ENCODE measurements at regions not wholly inside any gene's neighbourhood (a gene's known extent, or its start where the extent isn't known, plus 50 kb on each side); places are given as distances from the start of the nearest gene placed in this dataset.
A peak's percentile ranks its signal among the peaks of the same experiment; 100 is the strongest.

GRCh38 chr5:124902097-124902821 lies 155.8 kb upstream of the ZNF608 start (continued):
- TF ChIP-seq CEBPZ (IDR thresholded peaks at IDR 0.05; ENCODE audit: low read depth, low read length) (no peak), USF1 (IDR thresholded peaks at IDR 0.05; ENCODE audit: borderline replicate concordance, extremely low read length, insufficient read depth, low read depth, low read length) (no peak), SMAD1 (IDR thresholded peaks at IDR 0.05; ENCODE audit: low read depth, partially characterized antibody) (no peak), SKIL (IDR thresholded peaks at IDR 0.05; ENCODE audit: low read depth, poor library complexity, severe bottlenecking) (peak; percentile 57), ZNF24 (IDR thresholded peaks at IDR 0.05) (peak; percentile 66; the same call in 1 of the 2 replicates), PBX3 (IDR thresholded peaks at IDR 0.05; ENCODE audit: insufficient replicate concordance, low read depth, low read length) (peak; percentile 31), ETV6 (conservative IDR thresholded peaks at IDR 0.05 in 1 of 2, IDR thresholded peaks at IDR 0.05 in 1 of 2; ENCODE audit: borderline replicate concordance in 1 of 2, low read depth in 1 of 2) (peak in 1 of 2 experiments; percentile 91; a peak in 2 of 4 replicates), CTCF (IDR thresholded peaks at IDR 0.05 in 2 of 3, conservative IDR thresholded peaks at IDR 0.05 in 1 of 3; ENCODE audit: control insufficient read depth in 2 of 3, extremely low read depth in 1 of 3, insufficient read depth in 1 of 3, low read depth in 3 of 3, low read length in 3 of 3) (no peak), BCL3 (IDR thresholded peaks at IDR 0.05; ENCODE audit: borderline replicate concordance, insufficient read depth, low read depth, low read length, poor library complexity, severe bottlenecking) (peak; percentile 17), PAX5 (IDR thresholded peaks at IDR 0.05; ENCODE audit: borderline replicate concordance, low read depth, low read length) (peak; percentile 92), ZBTB11 (CRISPR knock-in tag; IDR thresholded peaks at IDR 0.05) (no peak)

Measured in GM12878 (cell line).